ENCODE measurements at regions not wholly inside any gene's neighbourhood (a gene's known extent, or its start where the extent isn't known, plus 50 kb on each side); places are given as distances from the start of the nearest gene placed in this dataset.

- H3K4me1 ChIP-seq (ENCODE audit: control insufficient read depth, insufficient read depth, low read length), result peaks cover 4% of the 10 kb centered on the region
- WGBS (ENCODE audit: insufficient coverage), result 60% methylated on average over 3 of the region's 10 CpGs
- H3K36me3 ChIP-seq (ENCODE audit: control insufficient read depth, insufficient read depth, low read length), result no peaks in the 10 kb centered on the region
- no peaks in the 10 kb centered on the region for H3K9me3 ChIP-seq (replicated peaks; ENCODE audit: control insufficient read depth, low read depth, low read length)
- H3K27ac ChIP-seq (ENCODE audit: low read length), result no peak overlapping the region
- H3K4me3 ChIP-seq (ENCODE audit: low read length), result no peak overlapping the region
- DNase-seq, result no peak
- no peaks in the 10 kb centered on the region for H3K27me3 ChIP-seq (ENCODE audit: control insufficient read depth, insufficient read depth, low read length)
These were observed 588.6 kb upstream of the GRAMD2B start for GRCh38 chr5:125834438-125835115.

- Histone ChIP-seq H3K4me1 (ENCODE audit: control insufficient read depth, insufficient read depth, low read length) (peaks cover 4% of the 10 kb centered on the region), H3K27ac (ENCODE audit: low read length) (no peak overlapping the region), H3K27me3 (ENCODE audit: control insufficient read depth, insufficient read depth, low read length) (no peaks in the 10 kb centered on the region), H3K4me3 (ENCODE audit: low read length) (no peak overlapping the region), H3K36me3 (ENCODE audit: control insufficient read depth, insufficient read depth, low read length) (no peaks in the 10 kb centered on the region), H3K9me3 (replicated peaks; ENCODE audit: control insufficient read depth, low read depth, low read length) (no peaks in the 10 kb centered on the region)
- peak; percentile 85 for DNase-seq
- 12% methylated on average over 4 of the region's 11 CpGs for WGBS (ENCODE audit: insufficient coverage)
These were observed 587.7 kb upstream of the GRAMD2B start for GRCh38 chr5:125835293-125836172.

- Histone ChIP-seq H3K36me3 (ENCODE audit: control insufficient read depth, insufficient read depth, low read length) (no peaks in the 10 kb centered on the region), H3K9me3 (replicated peaks; ENCODE audit: control insufficient read depth, low read depth, low read length) (no peaks in the 10 kb centered on the region), H3K27ac (ENCODE audit: low read length) (no peak overlapping the region), H3K4me3 (ENCODE audit: low read length) (no peak overlapping the region), H3K4me1 (ENCODE audit: control insufficient read depth, insufficient read depth, low read length) (peaks cover 4% of the 10 kb centered on the region), H3K27me3 (ENCODE audit: control insufficient read depth, insufficient read depth, low read length) (no peaks in the 10 kb centered on the region)
- DNase-seq, result peak; percentile 73
- no CpG with 5 or more reads among the region's 2 CpGs for WGBS (ENCODE audit: insufficient coverage)
These were observed 587.0 kb upstream of the GRAMD2B start for GRCh38 chr5:125836256-125836655.

GRCh38 chr5:125837866-125838265 lies 585.3 kb upstream of the GRAMD2B start:
- DNase-seq, result no peak
- no peaks in the 10 kb centered on the region for H3K27me3 ChIP-seq (ENCODE audit: control insufficient read depth, insufficient read depth, low read length)
- no peak overlapping the region for H3K4me3 ChIP-seq (ENCODE audit: low read length)
- H3K36me3 ChIP-seq (ENCODE audit: control insufficient read depth, insufficient read depth, low read length), result no peaks in the 10 kb centered on the region
- H3K4me1 ChIP-seq (ENCODE audit: control insufficient read depth, insufficient read depth, low read length), result peaks cover 4% of the 10 kb centered on the region
- WGBS (ENCODE audit: insufficient coverage), result 86% methylated on average over 1 of the region's 3 CpGs
- H3K27ac ChIP-seq (ENCODE audit: low read length), result no peak overlapping the region
- H3K9me3 ChIP-seq (replicated peaks; ENCODE audit: control insufficient read depth, low read depth, low read length), result peaks cover 2% of the 10 kb centered on the region

- Histone ChIP-seq H3K4me3 (ENCODE audit: low read length) (no peak overlapping the region), H3K9me3 (replicated peaks; ENCODE audit: control insufficient read depth, low read depth, low read length) (peaks cover 4% of the 10 kb centered on the region), H3K27ac (ENCODE audit: low read length) (no peak overlapping the region), H3K27me3 (ENCODE audit: control insufficient read depth, insufficient read depth, low read length) (no peaks in the 10 kb centered on the region), H3K4me1 (ENCODE audit: control insufficient read depth, insufficient read depth, low read length) (no peaks in the 10 kb centered on the region), H3K36me3 (ENCODE audit: control insufficient read depth, insufficient read depth, low read length) (no peaks in the 10 kb centered on the region)
- WGBS (ENCODE audit: insufficient coverage), result no CpG with 5 or more reads among the region's 2 CpGs
- DNase-seq, result no peak
These were observed 575.6 kb upstream of the GRAMD2B start for GRCh38 chr5:125847561-125847960.

- H3K27ac ChIP-seq (ENCODE audit: low read length), result no peak overlapping the region
- H3K4me3 ChIP-seq (ENCODE audit: low read length), result no peak overlapping the region
These were observed 574.5 kb upstream of the GRAMD2B start for GRCh38 chr5:125848751-125849150.

GRCh38 chr5:125856949-125857348 lies 566.3 kb upstream of the GRAMD2B start:
- Histone ChIP-seq H3K9me3 (replicated peaks; ENCODE audit: control insufficient read depth, low read depth, low read length) (no peaks in the 10 kb centered on the region), H3K4me3 (ENCODE audit: low read length) (no peak overlapping the region), H3K4me1 (ENCODE audit: control insufficient read depth, insufficient read depth, low read length) (no peaks in the 10 kb centered on the region), H3K27me3 (ENCODE audit: control insufficient read depth, insufficient read depth, low read length) (no peaks in the 10 kb centered on the region), H3K36me3 (ENCODE audit: control insufficient read depth, insufficient read depth, low read length) (no peaks in the 10 kb centered on the region), H3K27ac (ENCODE audit: low read length) (no peak overlapping the region)
- DNase-seq, result no peak
- no CpG with 5 or more reads among the region's 3 CpGs for WGBS (ENCODE audit: insufficient coverage)

More at GRCh38 chr5:125848751-125849150, 574.5 kb upstream of the GRAMD2B start:
- Histone ChIP-seq H3K4me1 (ENCODE audit: control insufficient read depth, insufficient read depth, low read length) (no peaks in the 10 kb centered on the region), H3K9me3 (replicated peaks; ENCODE audit: control insufficient read depth, low read depth, low read length) (peaks cover 2% of the 10 kb centered on the region), H3K27me3 (ENCODE audit: control insufficient read depth, insufficient read depth, low read length) (no peaks in the 10 kb centered on the region), H3K36me3 (ENCODE audit: control insufficient read depth, insufficient read depth, low read length) (no peaks in the 10 kb centered on the region)
- no peak for DNase-seq
- no CpG with 5 or more reads among the region's 2 CpGs for WGBS (ENCODE audit: insufficient coverage)

GRCh38 chr5:125863579-125863978 lies 559.6 kb upstream of the GRAMD2B start:
- H3K4me3 ChIP-seq (ENCODE audit: low read length), result no peak overlapping the region
- no peaks in the 10 kb centered on the region for H3K4me1 ChIP-seq (ENCODE audit: control insufficient read depth, insufficient read depth, low read length)
- H3K9me3 ChIP-seq (replicated peaks; ENCODE audit: control insufficient read depth, low read depth, low read length), result no peaks in the 10 kb centered on the region
- no peak overlapping the region for H3K27ac ChIP-seq (ENCODE audit: low read length)
- no peaks in the 10 kb centered on the region for H3K27me3 ChIP-seq (ENCODE audit: control insufficient read depth, insufficient read depth, low read length)
- DNase-seq, result no peak
- WGBS (ENCODE audit: insufficient coverage), result no CpG with 5 or more reads among the region's 2 CpGs
- H3K36me3 ChIP-seq (ENCODE audit: control insufficient read depth, insufficient read depth, low read length), result no peaks in the 10 kb centered on the region

GRCh38 chr5:125865166-125865815 lies 557.9 kb upstream of the GRAMD2B start:
- no peak overlapping the region for H3K4me3 ChIP-seq (ENCODE audit: low read length)
- no peaks in the 10 kb centered on the region for H3K27me3 ChIP-seq (ENCODE audit: control insufficient read depth, insufficient read depth, low read length)
- H3K27ac ChIP-seq (ENCODE audit: low read length), result no peak overlapping the region
- H3K36me3 ChIP-seq (ENCODE audit: control insufficient read depth, insufficient read depth, low read length), result no peaks in the 10 kb centered on the region
- DNase-seq, result no peak
- no peaks in the 10 kb centered on the region for H3K4me1 ChIP-seq (ENCODE audit: control insufficient read depth, insufficient read depth, low read length)
- 39% methylated on average over 4 of the region's 4 CpGs for WGBS (ENCODE audit: insufficient coverage)
- H3K9me3 ChIP-seq (replicated peaks; ENCODE audit: control insufficient read depth, low read depth, low read length), result no peaks in the 10 kb centered on the region

- H3K36me3 ChIP-seq (ENCODE audit: control insufficient read depth, insufficient read depth, low read length), result no peaks in the 10 kb centered on the region
- no peaks in the 10 kb centered on the region for H3K9me3 ChIP-seq (replicated peaks; ENCODE audit: control insufficient read depth, low read depth, low read length)
- no peaks in the 10 kb centered on the region for H3K4me1 ChIP-seq (ENCODE audit: control insufficient read depth, insufficient read depth, low read length)
- no peak for DNase-seq
- H3K4me3 ChIP-seq (ENCODE audit: low read length), result no peak overlapping the region
- no CpG with 5 or more reads among the region's 1 CpG for WGBS (ENCODE audit: insufficient coverage)
- no peaks in the 10 kb centered on the region for H3K27me3 ChIP-seq (ENCODE audit: control insufficient read depth, insufficient read depth, low read length)
- no peak overlapping the region for H3K27ac ChIP-seq (ENCODE audit: low read length)
These were observed 555.2 kb upstream of the GRAMD2B start for GRCh38 chr5:125868036-125868435.
